ENCODE measurements at regions not wholly inside any gene's neighbourhood (a gene's known extent, or its start where the extent isn't known, plus 50 kb on each side); places are given as distances from the start of the nearest gene placed in this dataset.
"Not testable (repeated sequence)": the region's sequence is repeated elsewhere in the genome, so short reads cannot be mapped to it uniquely, and the experiment has no call there.

DNA sequence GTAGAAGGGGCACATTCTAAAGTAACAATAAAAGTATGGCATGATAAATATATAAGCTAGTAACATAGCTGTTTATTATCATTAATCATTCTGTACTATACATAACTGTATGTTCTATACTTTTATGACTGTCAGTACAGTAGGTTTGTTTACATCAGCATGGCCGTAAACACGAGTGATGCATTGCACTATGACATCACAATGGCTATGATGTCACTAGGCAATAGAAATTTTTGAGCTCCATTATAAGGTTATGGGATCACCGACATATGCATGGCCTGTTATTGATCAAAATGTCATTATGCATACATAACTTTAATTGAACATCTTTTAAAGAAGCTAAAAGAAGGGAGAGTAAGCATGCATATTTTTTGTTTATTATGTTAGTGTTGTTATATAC lies 200.1 kb upstream of the SHH start:
- no peak for TF ChIP-seq POLR2AphosphoS2 (conservative IDR thresholded peaks at IDR 0.05; ENCODE audit: low read length)
- TF ChIP-seq MAFK (IDR thresholded peaks at IDR 0.05; ENCODE audit: partially characterized antibody), result no peak
- TF ChIP-seq CEBPB (IDR thresholded peaks at IDR 0.05), result no peak
- no peak for TF ChIP-seq GATA3 (IDR thresholded peaks at IDR 0.05; ENCODE audit: borderline replicate concordance)
- TF ChIP-seq NFE2L2 (conservative IDR thresholded peaks at IDR 0.05; ENCODE audit: low read length), result no peak
- TF ChIP-seq, protein P1, sequence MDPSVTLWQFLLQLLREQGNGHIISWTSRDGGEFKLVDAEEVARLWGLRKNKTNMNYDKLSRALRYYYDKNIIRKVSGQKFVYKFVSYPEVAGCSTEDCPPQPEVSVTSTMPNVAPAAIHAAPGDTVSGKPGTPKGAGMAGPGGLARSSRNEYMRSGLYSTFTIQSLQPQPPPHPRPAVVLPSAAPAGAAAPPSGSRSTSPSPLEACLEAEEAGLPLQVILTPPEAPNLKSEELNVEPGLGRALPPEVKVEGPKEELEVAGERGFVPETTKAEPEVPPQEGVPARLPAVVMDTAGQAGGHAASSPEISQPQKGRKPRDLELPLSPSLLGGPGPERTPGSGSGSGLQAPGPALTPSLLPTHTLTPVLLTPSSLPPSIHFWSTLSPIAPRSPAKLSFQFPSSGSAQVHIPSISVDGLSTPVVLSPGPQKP (IDR thresholded peaks at IDR 0.05; ENCODE audit: low read depth, low read length), result no peak
- TF ChIP-seq, protein P2, sequence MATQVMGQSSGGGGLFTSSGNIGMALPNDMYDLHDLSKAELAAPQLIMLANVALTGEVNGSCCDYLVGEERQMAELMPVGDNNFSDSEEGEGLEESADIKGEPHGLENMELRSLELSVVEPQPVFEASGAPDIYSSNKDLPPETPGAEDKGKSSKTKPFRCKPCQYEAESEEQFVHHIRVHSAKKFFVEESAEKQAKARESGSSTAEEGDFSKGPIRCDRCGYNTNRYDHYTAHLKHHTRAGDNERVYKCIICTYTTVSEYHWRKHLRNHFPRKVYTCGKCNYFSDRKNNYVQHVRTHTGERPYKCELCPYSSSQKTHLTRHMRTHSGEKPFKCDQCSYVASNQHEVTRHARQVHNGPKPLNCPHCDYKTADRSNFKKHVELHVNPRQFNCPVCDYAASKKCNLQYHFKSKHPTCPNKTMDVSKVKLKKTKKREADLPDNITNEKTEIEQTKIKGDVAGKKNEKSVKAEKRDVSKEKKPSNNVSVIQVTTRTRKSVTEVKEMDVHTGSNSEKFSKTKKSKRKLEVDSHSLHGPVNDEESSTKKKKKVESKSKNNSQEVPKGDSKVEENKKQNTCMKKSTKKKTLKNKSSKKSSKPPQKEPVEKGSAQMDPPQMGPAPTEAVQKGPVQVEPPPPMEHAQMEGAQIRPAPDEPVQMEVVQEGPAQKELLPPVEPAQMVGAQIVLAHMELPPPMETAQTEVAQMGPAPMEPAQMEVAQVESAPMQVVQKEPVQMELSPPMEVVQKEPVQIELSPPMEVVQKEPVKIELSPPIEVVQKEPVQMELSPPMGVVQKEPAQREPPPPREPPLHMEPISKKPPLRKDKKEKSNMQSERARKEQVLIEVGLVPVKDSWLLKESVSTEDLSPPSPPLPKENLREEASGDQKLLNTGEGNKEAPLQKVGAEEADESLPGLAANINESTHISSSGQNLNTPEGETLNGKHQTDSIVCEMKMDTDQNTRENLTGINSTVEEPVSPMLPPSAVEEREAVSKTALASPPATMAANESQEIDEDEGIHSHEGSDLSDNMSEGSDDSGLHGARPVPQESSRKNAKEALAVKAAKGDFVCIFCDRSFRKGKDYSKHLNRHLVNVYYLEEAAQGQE (IDR thresholded peaks at IDR 0.05), result no peak
- Histone ChIP-seq H3K27ac (no peak overlapping the region), H3K4me1 (no peaks in the 10 kb centered on the region), H3K4me2 (no peak overlapping the region), H3K4me3 (no peak overlapping the region), H3K9me3 (peaks cover 25% of the 10 kb centered on the region)
- ChIA-PET CTCF (no interaction called here), POLR2A (no interaction called here)
- 54% methylated on average over 3 of the region's 3 CpGs for WGBS (ENCODE audit: missing lambda C conversion rate)
- FAIRE-seq (no peak), ATAC-seq (no peak), DNase-seq (ENCODE audit: low read depth in 1 of 2, low spot score in 1 of 2) (no peak)

DNA sequence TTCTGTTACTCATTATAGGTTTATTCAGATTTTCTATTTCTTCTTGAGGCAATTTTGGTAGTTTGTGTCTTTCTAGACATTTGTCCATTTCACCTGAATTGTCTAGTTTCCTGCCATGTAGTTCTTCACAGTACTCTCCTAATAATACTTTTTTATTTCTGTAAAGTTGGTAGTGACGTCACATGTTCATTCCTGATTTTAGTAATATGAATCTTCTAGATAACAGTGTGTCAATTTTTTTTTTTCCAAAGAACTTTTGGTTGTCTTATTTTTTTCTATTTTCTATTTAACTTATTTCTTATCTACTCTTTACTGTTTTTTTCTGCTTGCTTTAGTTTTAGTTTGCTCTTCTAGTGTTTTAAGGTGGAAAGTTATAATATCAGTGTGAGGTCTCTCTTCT lies 197.3 kb upstream of the SHH start:
- Histone ChIP-seq H3K27ac (no peak overlapping the region), H3K9me3 (peaks cover 29% of the 10 kb centered on the region), H3K4me2 (no peak overlapping the region), H3K4me3 (no peak overlapping the region), H3K4me1 (no peaks in the 10 kb centered on the region)
- ATAC-seq (no peak), DNase-seq (ENCODE audit: low read depth in 1 of 2, low spot score in 1 of 2) (no peak), FAIRE-seq (no peak)
- POLR2A ChIA-PET, result no interaction called here
- CTCF ChIA-PET, result no interaction called here
- no peak for TF ChIP-seq NFE2L2 (conservative IDR thresholded peaks at IDR 0.05; ENCODE audit: low read length)
- TF ChIP-seq, protein P3, sequence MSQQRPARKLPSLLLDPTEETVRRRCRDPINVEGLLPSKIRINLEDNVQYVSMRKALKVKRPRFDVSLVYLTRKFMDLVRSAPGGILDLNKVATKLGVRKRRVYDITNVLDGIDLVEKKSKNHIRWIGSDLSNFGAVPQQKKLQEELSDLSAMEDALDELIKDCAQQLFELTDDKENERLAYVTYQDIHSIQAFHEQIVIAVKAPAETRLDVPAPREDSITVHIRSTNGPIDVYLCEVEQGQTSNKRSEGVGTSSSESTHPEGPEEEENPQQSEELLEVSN (IDR thresholded peaks at IDR 0.05; ENCODE audit: borderline replicate concordance, low read depth), result no peak
- no peak for TF ChIP-seq BHLHE40 (IDR thresholded peaks at IDR 0.05; ENCODE audit: low read depth, low read length)
- no peak for TF ChIP-seq GATA3 (IDR thresholded peaks at IDR 0.05; ENCODE audit: borderline replicate concordance)
- no peak for TF ChIP-seq JUNB (IDR thresholded peaks at IDR 0.05)
- TF ChIP-seq HDAC2 (IDR thresholded peaks at IDR 0.05), result no peak
- 7% methylated on average over 1 of the region's 1 CpG for WGBS (ENCODE audit: missing lambda C conversion rate)

DNA sequence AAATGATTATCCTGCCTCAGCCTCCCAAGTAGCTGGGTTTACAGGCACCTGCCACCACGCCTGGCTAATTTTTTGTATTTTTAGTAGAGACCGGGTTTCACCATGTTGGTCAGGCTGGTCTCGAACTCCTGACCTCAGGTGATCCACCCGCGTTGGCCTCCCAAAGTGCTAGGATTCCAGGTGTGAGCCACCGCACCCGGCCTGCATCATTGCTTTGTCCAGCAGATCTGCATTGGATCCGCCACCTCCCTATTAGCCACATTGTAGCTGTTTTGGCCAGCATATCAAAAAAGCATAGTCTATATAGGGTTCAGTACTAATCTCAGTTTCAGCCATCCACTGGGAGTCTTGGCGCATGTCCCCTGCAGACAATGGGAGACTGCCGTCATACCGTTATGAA lies 194.6 kb upstream of the SHH start:
- H3K4me1 ChIP-seq; POLR2A ChIA-PET; H3K27ac ChIP-seq; H3K4me2 ChIP-seq; ATAC-seq; DNase-seq (ENCODE audit: low read depth in 1 of 2, low spot score in 1 of 2); H3K4me3 ChIP-seq; FAIRE-seq: not testable (repeated sequence)
- WGBS (ENCODE audit: missing lambda C conversion rate), result 87% methylated on average over 11 of the region's 11 CpGs
- H3K9me3 ChIP-seq, result peaks cover 20% of the 10 kb centered on the region
- CTCF ChIA-PET, result interaction anchor here (0.9 kb wide), 1 partner anchor 16 kb away, joined by 4 read pairs; no protein-coding TSS in a partner anchor

DNA sequence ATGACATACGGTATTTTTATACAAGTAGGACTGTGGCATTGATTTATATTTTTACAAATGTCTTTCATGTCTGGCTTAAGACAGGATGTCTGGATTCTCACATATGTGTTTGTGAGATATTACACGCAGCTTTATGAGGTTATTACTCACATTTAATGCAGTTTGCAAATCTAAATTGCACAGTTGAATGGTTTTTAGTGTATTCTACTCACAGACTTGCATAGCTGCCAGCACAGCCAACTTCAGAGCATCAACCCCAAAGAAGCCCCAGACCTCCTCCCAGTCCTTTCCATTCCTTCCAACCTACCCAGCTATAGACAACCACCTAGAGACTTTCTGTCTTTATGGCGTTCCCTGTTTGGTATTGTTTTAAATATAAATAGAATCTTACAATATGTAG lies 193.8 kb upstream of the SHH start:
- Histone ChIP-seq H3K27ac (no peak overlapping the region), H3K4me2 (no peak overlapping the region), H3K9me3 (peaks cover 20% of the 10 kb centered on the region), H3K4me3 (no peak overlapping the region), H3K4me1 (no peaks in the 10 kb centered on the region)
- ChIA-PET POLR2A (no interaction called here), CTCF (no interaction called here)
- ATAC-seq, result no peak
- no peak for DNase-seq (ENCODE audit: low read depth in 1 of 2, low spot score in 1 of 2)
- WGBS (ENCODE audit: missing lambda C conversion rate), result 69% methylated on average over 3 of the region's 3 CpGs
- no peak for FAIRE-seq
- TF ChIP-seq BHLHE40 (IDR thresholded peaks at IDR 0.05; ENCODE audit: low read depth, low read length) (no peak), MYC (IDR thresholded peaks at IDR 0.05; ENCODE audit: borderline replicate concordance, low read length) (no peak), SREBF2 (IDR thresholded peaks at IDR 0.05) (no peak), CBX2 (IDR thresholded peaks at IDR 0.05; ENCODE audit: borderline replicate concordance, low read depth) (no peak), ZNF302 (CRISPR knock-in tag; IDR thresholded peaks at IDR 0.05) (no peak), CHD2 (IDR thresholded peaks at IDR 0.05; ENCODE audit: low read length, partially characterized antibody) (no peak), HEYL (CRISPR knock-in tag; IDR thresholded peaks at IDR 0.05) (no peak)
- TF ChIP-seq, protein P4, sequence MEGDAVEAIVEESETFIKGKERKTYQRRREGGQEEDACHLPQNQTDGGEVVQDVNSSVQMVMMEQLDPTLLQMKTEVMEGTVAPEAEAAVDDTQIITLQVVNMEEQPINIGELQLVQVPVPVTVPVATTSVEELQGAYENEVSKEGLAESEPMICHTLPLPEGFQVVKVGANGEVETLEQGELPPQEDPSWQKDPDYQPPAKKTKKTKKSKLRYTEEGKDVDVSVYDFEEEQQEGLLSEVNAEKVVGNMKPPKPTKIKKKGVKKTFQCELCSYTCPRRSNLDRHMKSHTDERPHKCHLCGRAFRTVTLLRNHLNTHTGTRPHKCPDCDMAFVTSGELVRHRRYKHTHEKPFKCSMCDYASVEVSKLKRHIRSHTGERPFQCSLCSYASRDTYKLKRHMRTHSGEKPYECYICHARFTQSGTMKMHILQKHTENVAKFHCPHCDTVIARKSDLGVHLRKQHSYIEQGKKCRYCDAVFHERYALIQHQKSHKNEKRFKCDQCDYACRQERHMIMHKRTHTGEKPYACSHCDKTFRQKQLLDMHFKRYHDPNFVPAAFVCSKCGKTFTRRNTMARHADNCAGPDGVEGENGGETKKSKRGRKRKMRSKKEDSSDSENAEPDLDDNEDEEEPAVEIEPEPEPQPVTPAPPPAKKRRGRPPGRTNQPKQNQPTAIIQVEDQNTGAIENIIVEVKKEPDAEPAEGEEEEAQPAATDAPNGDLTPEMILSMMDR (IDR thresholded peaks at IDR 0.05), result no peak
- TF ChIP-seq, protein P5, sequence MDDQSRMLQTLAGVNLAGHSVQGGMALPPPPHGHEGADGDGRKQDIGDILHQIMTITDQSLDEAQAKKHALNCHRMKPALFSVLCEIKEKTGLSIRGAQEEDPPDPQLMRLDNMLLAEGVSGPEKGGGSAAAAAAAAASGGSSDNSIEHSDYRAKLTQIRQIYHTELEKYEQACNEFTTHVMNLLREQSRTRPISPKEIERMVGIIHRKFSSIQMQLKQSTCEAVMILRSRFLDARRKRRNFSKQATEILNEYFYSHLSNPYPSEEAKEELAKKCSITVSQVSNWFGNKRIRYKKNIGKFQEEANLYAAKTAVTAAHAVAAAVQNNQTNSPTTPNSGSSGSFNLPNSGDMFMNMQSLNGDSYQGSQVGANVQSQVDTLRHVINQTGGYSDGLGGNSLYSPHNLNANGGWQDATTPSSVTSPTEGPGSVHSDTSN (IDR thresholded peaks at IDR 0.05), result no peak
- TF ChIP-seq, protein P1 (IDR thresholded peaks at IDR 0.05; ENCODE audit: low read depth, low read length), result no peak
- TF ChIP-seq, protein P6, sequence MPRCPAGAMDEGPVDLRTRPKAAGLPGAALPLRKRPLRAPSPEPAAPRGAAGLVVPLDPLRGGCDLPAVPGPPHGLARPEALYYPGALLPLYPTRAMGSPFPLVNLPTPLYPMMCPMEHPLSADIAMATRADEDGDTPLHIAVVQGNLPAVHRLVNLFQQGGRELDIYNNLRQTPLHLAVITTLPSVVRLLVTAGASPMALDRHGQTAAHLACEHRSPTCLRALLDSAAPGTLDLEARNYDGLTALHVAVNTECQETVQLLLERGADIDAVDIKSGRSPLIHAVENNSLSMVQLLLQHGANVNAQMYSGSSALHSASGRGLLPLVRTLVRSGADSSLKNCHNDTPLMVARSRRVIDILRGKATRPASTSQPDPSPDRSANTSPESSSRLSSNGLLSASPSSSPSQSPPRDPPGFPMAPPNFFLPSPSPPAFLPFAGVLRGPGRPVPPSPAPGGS (IDR thresholded peaks at IDR 0.05), result no peak
